Lung microvascular endothelial cell (primary cell): ENCODE measurements at regions not wholly inside any gene's neighbourhood (a gene's known extent, or its start where the extent isn't known, plus 50 kb on each side); places are given as distances from the start of the nearest gene placed in this dataset.
A peak's percentile ranks its signal among the peaks of the same experiment; 100 is the strongest.
"Not testable (repeated sequence)": the region's sequence is repeated elsewhere in the genome, so short reads cannot be mapped to it uniquely, and the experiment has no call there.

Source experiments
- DNase-seq, 2 donors: peaks; one replicate each; pipeline versions ENCODE4 v3.0.0 to v3.0.0-alpha.2; 2010; ENCODE audit warnings: low read depth in 2 of 2

- no peak for DNase-seq
These were observed 93.8 kb upstream of the OSBPL8 start for GRCh38 chr12:76653342-76653741.

GRCh38 chr12:76664731-76665130 is 99.2 kb upstream of the ZDHHC17 start:
- no peak for DNase-seq

- no peak for DNase-seq
These were observed 97.6 kb upstream of the ZDHHC17 start for GRCh38 chr12:76666290-76666835.

GRCh38 chr12:76669981-76670380 is 93.9 kb upstream of the ZDHHC17 start:
- DNase-seq, result no peak

GRCh38 chr12:76670776-76671175 is 93.1 kb upstream of the ZDHHC17 start:
- DNase-seq, result no peak

- DNase-seq, result no peak
These were observed 89.1 kb upstream of the ZDHHC17 start for GRCh38 chr12:76674669-76675315.

GRCh38 chr12:76676261-76676660 is 87.7 kb upstream of the ZDHHC17 start:
- not testable (repeated sequence) for DNase-seq

- DNase-seq, result no peak
These were observed 84.9 kb upstream of the ZDHHC17 start for GRCh38 chr12:76678992-76679391.

GRCh38 chr12:76679778-76680177 is 84.1 kb upstream of the ZDHHC17 start:
- no peak for DNase-seq

- no peak for DNase-seq
These were observed 83.0 kb upstream of the ZDHHC17 start for GRCh38 chr12:76680940-76681339.

- peak; percentile 43 to 48 for DNase-seq
These were observed 78.7 kb upstream of the ZDHHC17 start for GRCh38 chr12:76685246-76685678.

GRCh38 chr12:76687981-76688380 is 75.9 kb upstream of the ZDHHC17 start:
- DNase-seq, result peak; percentile 32 to 53

- no peak for DNase-seq
These were observed 75.3 kb upstream of the ZDHHC17 start for GRCh38 chr12:76688631-76689030.

GRCh38 chr12:76690921-76691700 is 72.8 kb upstream of the ZDHHC17 start:
- DNase-seq, result no peak

- DNase-seq, result no peak
These were observed 71.1 kb upstream of the ZDHHC17 start for GRCh38 chr12:76692846-76693245.

GRCh38 chr12:76694369-76694768 is 69.5 kb upstream of the ZDHHC17 start:
- DNase-seq, result no peak

GRCh38 chr12:76696186-76696585 is 67.7 kb upstream of the ZDHHC17 start:
- no peak for DNase-seq

GRCh38 chr12:76697849-76698248 is 66.1 kb upstream of the ZDHHC17 start:
- DNase-seq, result peak in 1 of 2 donors; percentile 62

- peak in 1 of 2 donors; percentile 13 for DNase-seq
These were observed 65.6 kb upstream of the ZDHHC17 start for GRCh38 chr12:76698316-76698715.

- DNase-seq, result no peak
These were observed 64.9 kb upstream of the ZDHHC17 start for GRCh38 chr12:76698966-76699365.

- no peak for DNase-seq
These were observed 62.2 kb upstream of the ZDHHC17 start for GRCh38 chr12:76701690-76702089.

- no peak for DNase-seq
These were observed 61.0 kb upstream of the ZDHHC17 start for GRCh38 chr12:76702946-76703345.

- DNase-seq, result peak in 1 of 2 donors; percentile 30
These were observed 59.2 kb upstream of the ZDHHC17 start for GRCh38 chr12:76704693-76705092.
